Choroid plexus epithelial cell (primary cell): ENCODE measurements at regions not wholly inside any gene's neighbourhood (a gene's known extent, or its start where the extent isn't known, plus 50 kb on each side); places are given as distances from the start of the nearest gene placed in this dataset.

Experiments
- DNase-seq: peaks from one replicate; pipeline ENCODE4 v3.0.0-alpha.2; 2010; ENCODE audit warnings: low read depth
- H3K4me3 ChIP-seq: 2 replicates; pipeline ENCODE4 v1.5.1; 2011; ENCODE audit warnings: low read depth, mild to moderate bottlenecking, control low read depth, low read length, moderate library complexity
- TF ChIP-seq, protein P1 (sequence below): conservative IDR thresholded peaks from 2 replicates; pipeline ENCODE4 v1.5.1; 2011; ENCODE audit warnings: low read depth, mild to moderate bottlenecking, control low read depth, inconsistent platforms, low read length, moderate library complexity

DNA sequence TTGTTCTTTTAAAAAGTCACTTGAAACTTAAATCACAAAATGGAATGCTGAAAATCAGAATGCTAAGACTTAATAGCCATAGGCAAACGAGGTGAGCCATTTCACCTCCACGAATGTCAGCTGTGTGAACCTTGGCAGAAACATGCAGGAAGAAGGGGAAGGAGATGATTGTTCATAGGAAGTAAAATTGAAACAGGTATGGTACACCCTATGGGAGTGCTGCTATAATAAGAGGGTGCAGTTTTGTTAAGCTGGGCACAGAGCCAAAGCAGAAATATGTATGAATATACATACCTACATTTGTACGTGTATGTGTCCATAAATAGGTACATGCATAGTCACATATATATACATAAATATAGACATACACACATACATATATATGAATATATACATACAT lies 51.0 kb upstream of the SPINK5 start:
- no peak for DNase-seq
- H3K4me3 ChIP-seq: no peak overlapping the region
- TF ChIP-seq, protein P1, sequence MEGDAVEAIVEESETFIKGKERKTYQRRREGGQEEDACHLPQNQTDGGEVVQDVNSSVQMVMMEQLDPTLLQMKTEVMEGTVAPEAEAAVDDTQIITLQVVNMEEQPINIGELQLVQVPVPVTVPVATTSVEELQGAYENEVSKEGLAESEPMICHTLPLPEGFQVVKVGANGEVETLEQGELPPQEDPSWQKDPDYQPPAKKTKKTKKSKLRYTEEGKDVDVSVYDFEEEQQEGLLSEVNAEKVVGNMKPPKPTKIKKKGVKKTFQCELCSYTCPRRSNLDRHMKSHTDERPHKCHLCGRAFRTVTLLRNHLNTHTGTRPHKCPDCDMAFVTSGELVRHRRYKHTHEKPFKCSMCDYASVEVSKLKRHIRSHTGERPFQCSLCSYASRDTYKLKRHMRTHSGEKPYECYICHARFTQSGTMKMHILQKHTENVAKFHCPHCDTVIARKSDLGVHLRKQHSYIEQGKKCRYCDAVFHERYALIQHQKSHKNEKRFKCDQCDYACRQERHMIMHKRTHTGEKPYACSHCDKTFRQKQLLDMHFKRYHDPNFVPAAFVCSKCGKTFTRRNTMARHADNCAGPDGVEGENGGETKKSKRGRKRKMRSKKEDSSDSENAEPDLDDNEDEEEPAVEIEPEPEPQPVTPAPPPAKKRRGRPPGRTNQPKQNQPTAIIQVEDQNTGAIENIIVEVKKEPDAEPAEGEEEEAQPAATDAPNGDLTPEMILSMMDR: no peak

DNA sequence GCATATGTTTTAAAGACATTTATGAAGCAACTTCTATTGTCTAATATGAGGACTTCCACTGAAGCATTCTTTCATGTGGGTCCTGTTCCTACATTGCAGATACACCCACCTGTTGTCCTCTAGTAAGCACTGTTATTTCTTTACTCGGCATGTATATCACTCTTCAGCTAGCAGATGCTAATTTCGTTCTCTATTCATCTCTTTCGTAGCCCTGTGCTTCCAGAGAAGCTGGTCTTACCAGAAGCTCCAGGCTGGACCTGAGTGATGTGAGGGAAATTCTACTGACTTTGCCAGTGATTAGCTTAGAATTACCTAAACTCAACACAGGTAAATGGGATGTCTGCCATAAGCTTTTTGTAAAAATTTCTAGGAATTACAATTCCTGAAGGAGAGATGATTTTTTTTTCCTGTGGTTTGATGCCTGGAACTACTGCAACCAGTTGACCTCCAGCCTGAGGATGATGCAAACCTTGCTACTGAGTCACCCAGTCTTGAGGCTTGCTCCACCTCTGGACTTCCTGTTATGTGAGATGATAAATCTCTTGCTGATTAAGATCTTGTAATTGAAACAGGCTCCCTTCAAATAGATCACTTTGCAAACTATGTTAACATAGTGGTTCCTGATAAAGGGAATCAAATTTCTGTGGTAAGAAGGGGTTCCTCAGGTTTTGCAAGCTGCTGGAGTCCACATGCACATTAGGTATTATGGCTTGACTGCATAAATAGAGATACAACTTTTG lies 52.2 kb upstream of the SPINK5 start:
- peak; percentile 60 for DNase-seq
- TF ChIP-seq, protein P1: no peak
- no peak overlapping the region for H3K4me3 ChIP-seq

DNA sequence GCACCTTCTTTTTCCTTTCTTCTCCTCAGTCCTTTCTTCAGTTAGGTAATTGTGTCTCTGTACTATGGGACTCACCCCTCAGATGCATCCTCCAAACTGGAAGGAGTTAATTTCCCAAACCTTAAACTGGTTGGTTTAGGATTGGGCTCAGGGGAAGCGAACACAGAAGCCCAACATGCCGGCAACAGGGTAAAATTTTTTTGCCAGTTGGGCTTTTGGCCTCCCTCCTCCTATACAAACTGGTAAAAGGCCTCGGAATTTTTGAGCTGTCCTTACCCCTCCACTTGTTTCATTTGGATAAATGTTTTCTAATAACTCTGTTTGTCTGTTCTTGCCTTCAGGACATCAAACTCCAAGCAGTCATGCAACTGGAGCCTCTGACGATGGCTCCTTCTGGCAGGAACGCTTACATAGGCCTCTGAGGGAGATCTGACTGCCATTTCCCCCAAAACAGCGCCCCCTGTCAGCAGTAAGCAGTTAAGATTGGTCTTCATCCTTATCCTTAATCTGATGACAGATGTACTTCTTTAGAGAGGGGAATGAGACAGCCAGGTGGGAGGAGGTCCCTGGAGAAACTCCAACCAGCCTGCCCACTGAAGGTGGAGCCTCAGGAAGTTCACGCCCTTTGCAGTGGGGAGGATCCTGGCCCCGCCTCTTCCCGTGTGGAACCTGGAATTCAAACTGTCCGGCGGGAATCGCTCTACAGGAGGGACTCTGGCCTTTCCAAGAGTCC lies 57.8 kb upstream of the SPINK5 start:
- no peak for DNase-seq
- TF ChIP-seq, protein P1: no peak
- H3K4me3 ChIP-seq: no peak overlapping the region

DNA sequence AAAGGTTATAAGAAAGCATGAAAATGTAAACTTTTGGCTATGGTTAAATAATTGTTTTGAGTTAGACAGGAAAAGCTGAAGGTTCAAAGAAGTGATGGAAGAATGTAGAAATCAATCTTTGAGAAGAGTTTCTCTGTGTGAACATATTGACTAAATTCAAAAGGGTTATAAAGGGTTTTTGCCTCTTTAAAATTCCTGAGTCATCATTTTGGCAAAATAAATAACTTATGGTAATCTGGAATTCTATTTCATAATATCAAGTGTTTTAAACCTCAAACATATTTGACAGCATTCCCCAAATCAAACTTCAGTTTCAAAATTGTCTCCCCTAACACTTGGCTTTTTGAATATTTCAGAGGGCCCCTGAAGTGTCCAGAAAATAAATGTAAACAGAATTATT lies 60.6 kb upstream of the SPINK5 start:
- H3K4me3 ChIP-seq: no peak overlapping the region
- DNase-seq: no peak
- TF ChIP-seq, protein P1: no peak

DNA sequence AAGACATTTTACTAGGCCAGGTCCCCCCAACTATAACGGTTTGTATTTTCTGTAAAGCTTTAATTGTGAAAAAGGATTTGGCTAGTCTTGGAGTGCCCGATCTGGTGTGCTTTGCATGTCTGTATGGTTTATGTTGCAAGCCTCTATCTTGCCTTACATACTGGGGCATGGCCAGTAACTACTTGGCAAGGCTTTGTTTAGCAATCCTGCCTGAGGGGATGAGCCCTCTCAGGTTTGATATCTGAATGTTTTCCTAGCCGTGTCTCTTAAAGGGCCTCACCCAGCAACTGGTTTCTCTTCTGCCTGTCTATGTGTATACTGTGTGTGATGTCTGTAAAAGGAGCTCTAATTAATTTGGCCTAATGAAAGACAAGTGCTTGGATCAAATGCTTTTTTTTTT lies 61.3 kb upstream of the SPINK5 start:
- H3K4me3 ChIP-seq: no peak overlapping the region
- TF ChIP-seq, protein P1: no peak
- no peak for DNase-seq

DNA sequence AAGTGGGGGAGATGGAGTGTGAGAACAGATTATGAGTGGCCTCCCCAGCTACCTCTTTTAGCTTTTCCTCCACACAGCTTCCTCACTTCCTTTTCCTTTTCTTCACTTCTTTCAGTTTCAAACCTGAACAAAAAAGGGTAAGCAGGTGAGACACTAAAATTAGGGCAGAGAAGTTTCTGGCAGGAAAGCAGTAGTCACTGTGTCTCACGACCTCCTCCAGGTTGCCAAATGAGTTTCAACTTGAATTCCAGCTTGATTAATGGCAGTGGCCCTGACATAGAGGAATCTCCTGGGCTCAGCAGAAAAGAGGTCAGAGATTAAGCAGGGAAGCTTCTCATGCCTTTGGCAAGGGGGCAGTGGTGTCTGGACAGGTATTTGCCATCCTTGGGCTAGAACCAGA lies 63.7 kb upstream of the SPINK5 start:
- DNase-seq: no peak
- TF ChIP-seq, protein P1: no peak
- H3K4me3 ChIP-seq: no peak overlapping the region
